Liver (tissue), 8 donors: ENCODE measurements at regions not wholly inside any gene's neighbourhood (a gene's known extent, or its start where the extent isn't known, plus 50 kb on each side); places are given as distances from the start of the nearest gene placed in this dataset.

Experiments used
- DNase-seq: peaks from one replicate; pipeline ENCODE4 v3.0.0-alpha.2; 2017; ENCODE audit warnings: low spot score
- H3K27ac ChIP-seq, 2 donors: one replicate each; pipeline ENCODE4 v1.7.0; 2013; ENCODE audit warnings: inconsistent platforms in 2 of 2, low read length in 2 of 2, control low read depth in 1 of 2, low read depth in 1 of 2, mild to moderate bottlenecking in 1 of 2
- H3K27me3 ChIP-seq, 4 donors: one replicate each; pipeline versions ENCODE4 v1.6.1 to v1.7.0; 2013; ENCODE audit warnings: low read length in 3 of 4, inconsistent platforms in 1 of 4, mild to moderate bottlenecking in 1 of 4, moderate library complexity in 1 of 4; ENCODE audit not compliant: control insufficient read depth in 4 of 4, insufficient read depth in 4 of 4
- H3K36me3 ChIP-seq, 4 donors: one replicate each; pipeline versions ENCODE4 v1.6.1 to v1.7.0; 2013; ENCODE audit warnings: low read length in 3 of 4, mild to moderate bottlenecking in 3 of 4, low read depth in 1 of 4, moderate library complexity in 1 of 4; ENCODE audit not compliant: control insufficient read depth in 4 of 4, insufficient read depth in 3 of 4
- H3K4me1 ChIP-seq, 4 donors: one replicate each; pipeline versions ENCODE4 v1.6.1 to v1.7.0; 2013; ENCODE audit warnings: low read length in 3 of 4, mild to moderate bottlenecking in 3 of 4, moderate library complexity in 1 of 4; ENCODE audit not compliant: control insufficient read depth in 4 of 4, insufficient read depth in 4 of 4
- H3K4me3 ChIP-seq, 3 donors: one replicate each; pipeline versions ENCODE4 v1.6.1 to v1.7.0; 2013; ENCODE audit warnings: low read length in 3 of 3, control low read depth in 1 of 3, low read depth in 1 of 3, mild to moderate bottlenecking in 1 of 3
- H3K9ac ChIP-seq, 2 donors: one replicate each; pipeline ENCODE4 v1.7.0; 2013; ENCODE audit warnings: low read length in 2 of 2, mild to moderate bottlenecking in 2 of 2, moderate library complexity in 2 of 2, control low read depth in 1 of 2, low read depth in 1 of 2
- H3K9me3 ChIP-seq, 4 donors: one replicate each; pipeline versions ENCODE4 v1.6.1 to v1.7.0; 2013; ENCODE audit warnings: low read length in 3 of 4; ENCODE audit not compliant: control insufficient read depth in 4 of 4
- FOXA1 ChIP-seq: IDR thresholded peaks from 2 replicates; pipeline ENCODE4 v1.6.1; 2016; ENCODE audit warnings: antibody characterized with exemption
- GABPA ChIP-seq, 2 donors: IDR thresholded peaks in 1 of 2; conservative IDR thresholded peaks in 1 of 2; 2 replicates each; pipeline ENCODE4 v1.6.1; 2016; ENCODE audit warnings: antibody characterized with exemption in 2 of 2, mild to moderate bottlenecking in 1 of 2, moderate library complexity in 1 of 2
- HNF4A ChIP-seq, 2 donors: conservative IDR thresholded peaks; 2 replicates each; pipeline ENCODE4 v1.6.1; 2016; ENCODE audit warnings: antibody characterized with exemption in 2 of 2, mild to moderate bottlenecking in 2 of 2
- JUND ChIP-seq, 2 donors: IDR thresholded peaks; 2 replicates each; pipeline ENCODE4 v1.6.1; 2016; ENCODE audit warnings: antibody characterized with exemption in 2 of 2
- NR2F2 ChIP-seq: IDR thresholded peaks from 2 replicates; pipeline ENCODE4 v1.6.1; 2016; ENCODE audit warnings: antibody characterized with exemption
- RAD21 ChIP-seq, 2 donors: IDR thresholded peaks; 2 replicates each; pipeline ENCODE4 v1.6.1; 2016; ENCODE audit warnings: antibody characterized with exemption in 2 of 2, mild to moderate bottlenecking in 2 of 2
- RXRA ChIP-seq, 2 donors: IDR thresholded peaks; 2 replicates each; pipeline ENCODE4 v1.6.1; 2017 to 2018; ENCODE audit warnings: antibody characterized with exemption in 2 of 2, mild to moderate bottlenecking in 1 of 2
- TAF1 ChIP-seq: conservative IDR thresholded peaks from 2 replicates; pipeline ENCODE4 v1.6.1; 2016; ENCODE audit warnings: antibody characterized with exemption, mild to moderate bottlenecking
- YY1 ChIP-seq: IDR thresholded peaks from 2 replicates; pipeline ENCODE4 v1.6.1; 2016; ENCODE audit warnings: antibody characterized with exemption, mild to moderate bottlenecking
- WGBS: extraction: QIAGEN DNeasy Blood & Tissue Kit; methylation state at CpG from one replicate; pipeline ENCODE4 v1.1.7; 2013; 5-methylcytosine and 5-hydroxymethylcytosine counted together
- TF ChIP-seq, protein P1 (sequence below): IDR thresholded peaks from 2 replicates; pipeline ENCODE4 v1.6.1; 2016; ENCODE audit warnings: antibody characterized with exemption
- TF ChIP-seq, protein P2 (sequence below): fragments of 150-350 bp; IDR thresholded peaks from 2 replicates; pipeline ENCODE4 v1.5.1; 2017; ENCODE audit warnings: improper control_type of control experiment, low read depth, low read length; ENCODE audit not compliant: missing input control
- TF ChIP-seq, protein P3 (sequence below): IDR thresholded peaks from 2 replicates; pipeline ENCODE4 v1.6.1; 2016; ENCODE audit warnings: antibody characterized with exemption
- TF ChIP-seq, protein P4 (sequence below): IDR thresholded peaks from 2 replicates; pipeline ENCODE4 v1.6.1; 2016; ENCODE audit warnings: antibody characterized with exemption, mild to moderate bottlenecking
- donor health status: healthy.
- donor health status: healthy.
- donor health status: healthy.
- donor health status: healthy.
- donor health status: healthy.

DNA sequence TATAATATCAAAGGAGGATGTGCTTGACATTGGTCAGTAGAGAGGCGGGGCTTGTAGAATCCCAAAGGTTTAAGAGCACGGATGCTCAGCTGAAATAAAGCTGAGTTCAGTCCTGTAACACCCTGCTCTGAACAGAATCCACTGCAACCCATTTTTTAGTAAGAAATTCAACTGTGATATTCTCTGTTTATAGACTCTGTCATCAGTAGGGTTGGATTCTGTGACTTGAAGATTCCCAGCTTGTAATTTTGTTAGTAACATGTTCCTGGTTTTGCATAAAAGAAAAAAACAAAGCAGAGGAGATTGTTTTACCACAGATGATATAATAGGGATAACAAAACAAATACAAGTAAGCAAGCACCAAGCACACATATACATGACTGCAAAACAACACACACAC is 324.6 kb upstream of the NR2F2 start:
- TF ChIP-seq FOXA1 = no peak
- no peak for TF ChIP-seq YY1
- TF ChIP-seq, protein P1, sequence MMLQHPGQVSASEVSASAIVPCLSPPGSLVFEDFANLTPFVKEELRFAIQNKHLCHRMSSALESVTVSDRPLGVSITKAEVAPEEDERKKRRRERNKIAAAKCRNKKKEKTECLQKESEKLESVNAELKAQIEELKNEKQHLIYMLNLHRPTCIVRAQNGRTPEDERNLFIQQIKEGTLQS = no peak
- no peak for TF ChIP-seq HNF4A (conservative IDR thresholded peaks at IDR 0.05)
- TF ChIP-seq RAD21 (IDR thresholded peaks at IDR 0.05) = no peak
- TF ChIP-seq, protein P2, sequence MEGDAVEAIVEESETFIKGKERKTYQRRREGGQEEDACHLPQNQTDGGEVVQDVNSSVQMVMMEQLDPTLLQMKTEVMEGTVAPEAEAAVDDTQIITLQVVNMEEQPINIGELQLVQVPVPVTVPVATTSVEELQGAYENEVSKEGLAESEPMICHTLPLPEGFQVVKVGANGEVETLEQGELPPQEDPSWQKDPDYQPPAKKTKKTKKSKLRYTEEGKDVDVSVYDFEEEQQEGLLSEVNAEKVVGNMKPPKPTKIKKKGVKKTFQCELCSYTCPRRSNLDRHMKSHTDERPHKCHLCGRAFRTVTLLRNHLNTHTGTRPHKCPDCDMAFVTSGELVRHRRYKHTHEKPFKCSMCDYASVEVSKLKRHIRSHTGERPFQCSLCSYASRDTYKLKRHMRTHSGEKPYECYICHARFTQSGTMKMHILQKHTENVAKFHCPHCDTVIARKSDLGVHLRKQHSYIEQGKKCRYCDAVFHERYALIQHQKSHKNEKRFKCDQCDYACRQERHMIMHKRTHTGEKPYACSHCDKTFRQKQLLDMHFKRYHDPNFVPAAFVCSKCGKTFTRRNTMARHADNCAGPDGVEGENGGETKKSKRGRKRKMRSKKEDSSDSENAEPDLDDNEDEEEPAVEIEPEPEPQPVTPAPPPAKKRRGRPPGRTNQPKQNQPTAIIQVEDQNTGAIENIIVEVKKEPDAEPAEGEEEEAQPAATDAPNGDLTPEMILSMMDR = no peak
- TF ChIP-seq TAF1 = no peak
- no peak for TF ChIP-seq GABPA (IDR thresholded peaks at IDR 0.05 in 1 of 2, conservative IDR thresholded peaks at IDR 0.05 in 1 of 2)
- no peak for TF ChIP-seq RXRA (IDR thresholded peaks at IDR 0.05)
- TF ChIP-seq, protein P3, sequence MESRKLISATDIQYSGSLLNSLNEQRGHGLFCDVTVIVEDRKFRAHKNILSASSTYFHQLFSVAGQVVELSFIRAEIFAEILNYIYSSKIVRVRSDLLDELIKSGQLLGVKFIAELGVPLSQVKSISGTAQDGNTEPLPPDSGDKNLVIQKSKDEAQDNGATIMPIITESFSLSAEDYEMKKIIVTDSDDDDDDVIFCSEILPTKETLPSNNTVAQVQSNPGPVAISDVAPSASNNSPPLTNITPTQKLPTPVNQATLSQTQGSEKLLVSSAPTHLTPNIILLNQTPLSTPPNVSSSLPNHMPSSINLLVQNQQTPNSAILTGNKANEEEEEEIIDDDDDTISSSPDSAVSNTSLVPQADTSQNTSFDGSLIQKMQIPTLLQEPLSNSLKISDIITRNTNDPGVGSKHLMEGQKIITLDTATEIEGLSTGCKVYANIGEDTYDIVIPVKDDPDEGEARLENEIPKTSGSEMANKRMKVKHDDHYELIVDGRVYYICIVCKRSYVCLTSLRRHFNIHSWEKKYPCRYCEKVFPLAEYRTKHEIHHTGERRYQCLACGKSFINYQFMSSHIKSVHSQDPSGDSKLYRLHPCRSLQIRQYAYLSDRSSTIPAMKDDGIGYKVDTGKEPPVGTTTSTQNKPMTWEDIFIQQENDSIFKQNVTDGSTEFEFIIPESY = no peak
- TF ChIP-seq NR2F2 = no peak
- TF ChIP-seq JUND (IDR thresholded peaks at IDR 0.05) = no peak
- WGBS = 90% methylated on average over 2 of the region's 2 CpGs
- H3K9me3 ChIP-seq = no peaks in the 10 kb centered on the region

DNA sequence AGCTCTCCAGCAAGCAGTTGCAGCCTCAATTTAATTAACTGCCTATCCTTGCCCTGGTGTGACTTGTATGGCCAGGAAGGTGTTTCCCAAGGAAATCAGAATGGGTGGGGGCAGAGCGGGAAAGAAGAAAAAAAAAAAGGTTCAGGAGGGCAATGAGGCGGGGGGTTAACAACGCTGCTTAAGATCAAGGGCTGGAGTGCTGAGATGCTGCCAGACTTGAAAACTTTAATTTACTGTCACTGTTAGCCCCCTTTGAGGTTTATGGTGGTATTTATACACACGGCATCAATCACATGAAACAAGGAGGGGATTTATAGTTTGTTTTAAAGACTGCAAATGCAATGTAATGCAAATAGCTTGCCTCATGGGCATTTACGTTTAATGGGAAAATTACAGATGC is 319.4 kb upstream of the NR2F2 start:
- Histone ChIP-seq H3K4me3 (no peak overlapping the region), H3K4me1 (no peaks in the 10 kb centered on the region), H3K9ac (no peak overlapping the region), H3K27me3 (peaks cover 0 to 3% (median 0%) of the 10 kb centered on the region in 4 donors), H3K27ac (no peak overlapping the region), H3K9me3 (no peaks in the 10 kb centered on the region), H3K36me3 (no peaks in the 10 kb centered on the region)
- TF ChIP-seq TAF1 (no peak), HNF4A (conservative IDR thresholded peaks at IDR 0.05) (no peak), RAD21 (IDR thresholded peaks at IDR 0.05) (no peak), NR2F2 (no peak)
- TF ChIP-seq, protein P1 = no peak
- TF ChIP-seq, protein P3 = no peak
- TF ChIP-seq, protein P4, sequence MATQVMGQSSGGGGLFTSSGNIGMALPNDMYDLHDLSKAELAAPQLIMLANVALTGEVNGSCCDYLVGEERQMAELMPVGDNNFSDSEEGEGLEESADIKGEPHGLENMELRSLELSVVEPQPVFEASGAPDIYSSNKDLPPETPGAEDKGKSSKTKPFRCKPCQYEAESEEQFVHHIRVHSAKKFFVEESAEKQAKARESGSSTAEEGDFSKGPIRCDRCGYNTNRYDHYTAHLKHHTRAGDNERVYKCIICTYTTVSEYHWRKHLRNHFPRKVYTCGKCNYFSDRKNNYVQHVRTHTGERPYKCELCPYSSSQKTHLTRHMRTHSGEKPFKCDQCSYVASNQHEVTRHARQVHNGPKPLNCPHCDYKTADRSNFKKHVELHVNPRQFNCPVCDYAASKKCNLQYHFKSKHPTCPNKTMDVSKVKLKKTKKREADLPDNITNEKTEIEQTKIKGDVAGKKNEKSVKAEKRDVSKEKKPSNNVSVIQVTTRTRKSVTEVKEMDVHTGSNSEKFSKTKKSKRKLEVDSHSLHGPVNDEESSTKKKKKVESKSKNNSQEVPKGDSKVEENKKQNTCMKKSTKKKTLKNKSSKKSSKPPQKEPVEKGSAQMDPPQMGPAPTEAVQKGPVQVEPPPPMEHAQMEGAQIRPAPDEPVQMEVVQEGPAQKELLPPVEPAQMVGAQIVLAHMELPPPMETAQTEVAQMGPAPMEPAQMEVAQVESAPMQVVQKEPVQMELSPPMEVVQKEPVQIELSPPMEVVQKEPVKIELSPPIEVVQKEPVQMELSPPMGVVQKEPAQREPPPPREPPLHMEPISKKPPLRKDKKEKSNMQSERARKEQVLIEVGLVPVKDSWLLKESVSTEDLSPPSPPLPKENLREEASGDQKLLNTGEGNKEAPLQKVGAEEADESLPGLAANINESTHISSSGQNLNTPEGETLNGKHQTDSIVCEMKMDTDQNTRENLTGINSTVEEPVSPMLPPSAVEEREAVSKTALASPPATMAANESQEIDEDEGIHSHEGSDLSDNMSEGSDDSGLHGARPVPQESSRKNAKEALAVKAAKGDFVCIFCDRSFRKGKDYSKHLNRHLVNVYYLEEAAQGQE = no peak
- 87% methylated on average over 5 of the region's 5 CpGs for WGBS
- DNase-seq = no peak

More for the DNA sequence above, 324.6 kb upstream of the NR2F2 start:
- Histone ChIP-seq H3K4me1 (no peaks in the 10 kb centered on the region), H3K4me3 (no peak overlapping the region), H3K36me3 (no peaks in the 10 kb centered on the region), H3K9ac (no peak overlapping the region), H3K27ac (no peak overlapping the region), H3K27me3 (peaks cover 0 to 4% (median 0%) of the 10 kb centered on the region in 4 donors)
- DNase-seq = no peak
